ENCODE measurements at regions not wholly inside any gene's neighbourhood (a gene's known extent, or its start where the extent isn't known, plus 50 kb on each side); places are given as distances from the start of the nearest gene placed in this dataset.

DNA sequence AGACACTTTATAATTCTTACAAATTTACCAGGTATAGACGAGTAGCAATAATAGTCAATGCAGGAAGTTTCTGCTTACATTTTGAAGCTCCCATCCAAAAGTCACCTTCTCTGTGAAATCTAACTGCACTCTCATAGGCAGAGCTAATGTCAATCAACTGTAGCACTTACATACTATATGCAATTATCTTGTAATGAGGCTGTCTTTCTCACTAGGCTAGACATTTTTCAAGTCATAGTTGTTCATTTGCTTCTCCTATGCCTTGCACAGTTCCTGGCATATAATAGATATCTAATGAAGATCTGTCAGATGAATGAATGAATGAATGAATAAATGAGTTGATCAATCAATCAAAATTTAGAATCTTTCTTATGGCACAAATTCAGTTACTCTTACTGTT is 273.0 kb upstream of the DAB1 start:
- Histone ChIP-seq H3F3A (ENCODE audit: insufficient read depth) (no peaks in the 10 kb centered on the region), H3K36me3 (ENCODE audit: low read length) (no peaks in the 10 kb centered on the region), H3K27ac (ENCODE audit: low read depth, low read length) (no peak overlapping the region), H2AFZ (ENCODE audit: low read depth, low read length, severe bottlenecking) (no peak overlapping the region), H3K27me3 (ENCODE audit: low read length) (no peaks in the 10 kb centered on the region), H3K9ac (ENCODE audit: low read length) (no peak overlapping the region), H3K4me3 (ENCODE audit: insufficient read depth, low read length, poor library complexity, severe bottlenecking) (no peak overlapping the region), H4K20me1 (ENCODE audit: low read depth, low read length) (no peaks in the 10 kb centered on the region), H3K9me3 (ENCODE audit: insufficient read depth, low read length) (no peaks in the 10 kb centered on the region), H3K9me2 (replicated peaks; ENCODE audit: insufficient read depth, low read length) (no peaks in the 10 kb centered on the region), H3K79me2 (ENCODE audit: insufficient read depth, low read length) (no peaks in the 10 kb centered on the region), H3K4me2 (ENCODE audit: low read depth, low read length, poor library complexity, severe bottlenecking) (no peak overlapping the region)
- TF ChIP-seq CTCF (IDR thresholded peaks at IDR 0.05; ENCODE audit: insufficient read depth, low read length, poor library complexity, severe bottlenecking) (no peak), EZH2phosphoT487 (conservative IDR thresholded peaks at IDR 0.05; ENCODE audit: low read length) (no peak)

DNA sequence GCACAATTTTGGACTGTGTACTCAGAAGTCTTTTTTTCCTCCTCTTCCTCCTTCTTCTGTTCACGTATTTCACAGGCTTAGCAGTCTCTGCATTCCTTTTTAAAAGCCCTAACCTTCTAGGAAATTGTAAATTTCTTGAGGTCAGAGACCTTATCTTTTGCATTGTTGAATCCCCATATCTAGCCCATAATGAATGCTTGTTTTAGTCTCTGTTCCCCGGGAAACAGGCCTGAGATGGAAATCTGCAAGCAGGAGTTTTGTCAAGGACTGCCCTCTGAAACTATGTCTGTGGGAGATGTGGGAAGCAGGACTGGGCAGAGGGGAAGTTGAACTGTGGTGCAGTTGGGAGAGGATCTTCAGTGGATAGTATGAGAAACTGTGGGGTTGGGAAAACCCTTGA is 272.2 kb upstream of the DAB1 start:
- no peak for TF ChIP-seq CTCF (IDR thresholded peaks at IDR 0.05; ENCODE audit: insufficient read depth, low read length, poor library complexity, severe bottlenecking)
- TF ChIP-seq EZH2phosphoT487 (conservative IDR thresholded peaks at IDR 0.05; ENCODE audit: low read length), result no peak
- H3K9me2 ChIP-seq (replicated peaks; ENCODE audit: insufficient read depth, low read length), result no peaks in the 10 kb centered on the region
- no peaks in the 10 kb centered on the region for H3K79me2 ChIP-seq (ENCODE audit: insufficient read depth, low read length)
- no peaks in the 10 kb centered on the region for H3K9me3 ChIP-seq (ENCODE audit: insufficient read depth, low read length)
- H2AFZ ChIP-seq (ENCODE audit: low read depth, low read length, severe bottlenecking), result no peak overlapping the region
- H3K27me3 ChIP-seq (ENCODE audit: low read length), result no peaks in the 10 kb centered on the region
- no peak overlapping the region for H3K27ac ChIP-seq (ENCODE audit: low read depth, low read length)
- no peaks in the 10 kb centered on the region for H4K20me1 ChIP-seq (ENCODE audit: low read depth, low read length)
- no peak overlapping the region for H3K4me2 ChIP-seq (ENCODE audit: low read depth, low read length, poor library complexity, severe bottlenecking)
- H3K4me3 ChIP-seq (ENCODE audit: insufficient read depth, low read length, poor library complexity, severe bottlenecking), result no peak overlapping the region
- H3K9ac ChIP-seq (ENCODE audit: low read length), result no peak overlapping the region
- no peaks in the 10 kb centered on the region for H3K36me3 ChIP-seq (ENCODE audit: low read length)
- no peaks in the 10 kb centered on the region for H3F3A ChIP-seq (ENCODE audit: insufficient read depth)

- Histone ChIP-seq H3K9me2 (replicated peaks; ENCODE audit: insufficient read depth, low read length) (no peaks in the 10 kb centered on the region), H4K20me1 (ENCODE audit: low read depth, low read length) (no peaks in the 10 kb centered on the region), H3K79me2 (ENCODE audit: insufficient read depth, low read length) (no peaks in the 10 kb centered on the region), H3K9ac (ENCODE audit: low read length) (no peak overlapping the region), H3K27me3 (ENCODE audit: low read length) (no peaks in the 10 kb centered on the region), H3K27ac (ENCODE audit: low read depth, low read length) (no peak overlapping the region), H3K36me3 (ENCODE audit: low read length) (no peaks in the 10 kb centered on the region), H3K4me2 (ENCODE audit: low read depth, low read length, poor library complexity, severe bottlenecking) (no peak overlapping the region), H3K4me3 (ENCODE audit: insufficient read depth, low read length, poor library complexity, severe bottlenecking) (no peak overlapping the region), H3F3A (ENCODE audit: insufficient read depth) (no peaks in the 10 kb centered on the region), H2AFZ (ENCODE audit: low read depth, low read length, severe bottlenecking) (no peak overlapping the region), H3K9me3 (ENCODE audit: insufficient read depth, low read length) (no peaks in the 10 kb centered on the region)
- TF ChIP-seq EZH2phosphoT487 (conservative IDR thresholded peaks at IDR 0.05; ENCODE audit: low read length), result no peak
- no peak for TF ChIP-seq CTCF (IDR thresholded peaks at IDR 0.05; ENCODE audit: insufficient read depth, low read length, poor library complexity, severe bottlenecking)
These were observed 262.4 kb upstream of the DAB1 start for GRCh38 chr1:57686306-57686705.
